Inferior parietal cortex (tissue), 1 donor: ENCODE measurements at regions not wholly inside any gene's neighbourhood (a gene's known extent, or its start where the extent isn't known, plus 50 kb on each side); places are given as distances from the start of the nearest gene placed in this dataset.

ENCODE experiments used
- DNase-seq: peaks from one replicate; pipeline ENCODE4 v3.0.0-alpha.2; 2016; ENCODE audit errors: extremely low spot score

DNA sequence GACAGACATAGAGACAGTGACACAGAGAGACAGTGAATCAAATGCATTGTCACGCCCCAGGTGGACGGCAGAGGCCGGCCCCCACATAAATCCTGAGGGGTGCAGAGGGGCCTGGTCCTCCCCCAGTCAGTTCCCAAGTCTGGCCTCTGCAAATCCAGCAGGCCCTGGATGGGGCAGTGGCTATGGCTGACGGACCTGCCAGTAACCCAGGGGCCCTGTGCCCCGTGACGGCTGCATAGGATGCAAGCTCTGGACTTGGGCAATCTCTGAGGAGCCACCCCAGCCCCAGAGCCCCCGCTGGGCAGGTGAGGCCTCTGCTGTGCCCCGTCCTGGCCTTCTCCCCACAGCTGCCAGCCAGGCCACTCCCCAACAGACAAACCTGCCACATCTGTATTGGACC is 204.5 kb downstream of the BRD1 start:
- no peak for DNase-seq

DNA sequence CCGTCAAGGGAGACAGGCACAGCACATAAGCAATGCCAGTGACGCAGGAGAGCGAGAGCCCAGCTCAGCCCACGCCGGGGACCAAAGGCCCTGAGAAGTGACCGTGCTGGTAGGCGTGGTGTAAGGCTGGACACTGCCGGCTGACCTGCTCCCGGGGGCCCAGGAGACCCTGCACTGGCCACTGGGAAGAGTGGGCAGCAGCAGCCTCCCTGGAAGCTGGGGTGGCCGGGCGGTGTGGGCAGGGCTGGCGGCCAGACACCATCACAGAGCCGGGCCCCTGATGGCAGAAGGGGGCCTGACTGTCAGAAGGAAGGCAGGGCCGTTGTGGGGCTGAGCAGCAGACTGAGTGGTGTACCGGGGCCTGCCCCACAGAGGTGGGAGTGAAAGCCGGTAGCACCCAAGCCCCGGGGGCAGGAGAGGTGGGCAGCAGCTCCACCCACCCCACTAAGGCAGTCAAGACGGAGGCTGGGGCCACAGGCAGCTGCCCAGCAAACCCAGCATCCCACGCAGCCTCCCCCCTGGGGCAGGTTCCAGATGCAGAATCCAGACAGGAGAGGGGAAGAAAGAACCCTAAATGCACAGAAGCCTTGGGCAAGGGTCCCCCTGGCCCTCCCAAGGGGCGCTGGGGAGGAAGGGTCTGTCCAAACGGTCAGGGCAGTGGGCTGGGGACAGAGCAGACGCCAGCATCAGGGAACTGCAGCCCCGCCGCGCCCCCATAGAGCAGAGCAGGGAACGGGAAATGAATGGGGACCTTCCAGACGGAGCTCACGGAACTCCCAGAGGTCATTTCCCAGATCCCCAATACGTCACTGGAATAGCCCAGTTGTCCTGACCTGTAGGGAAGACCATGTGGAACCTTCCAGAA is 205.2 kb downstream of the BRD1 start:
- DNase-seq, result no peak

GRCh38 chr22:49621601-49622210 is 206.0 kb downstream of the BRD1 start:
- no peak for DNase-seq

GRCh38 chr22:49620666-49621065 is 207.0 kb downstream of the BRD1 start:
- DNase-seq, result no peak

GRCh38 chr22:49620003-49620556 is 207.6 kb downstream of the BRD1 start:
- DNase-seq, result no peak

DNA sequence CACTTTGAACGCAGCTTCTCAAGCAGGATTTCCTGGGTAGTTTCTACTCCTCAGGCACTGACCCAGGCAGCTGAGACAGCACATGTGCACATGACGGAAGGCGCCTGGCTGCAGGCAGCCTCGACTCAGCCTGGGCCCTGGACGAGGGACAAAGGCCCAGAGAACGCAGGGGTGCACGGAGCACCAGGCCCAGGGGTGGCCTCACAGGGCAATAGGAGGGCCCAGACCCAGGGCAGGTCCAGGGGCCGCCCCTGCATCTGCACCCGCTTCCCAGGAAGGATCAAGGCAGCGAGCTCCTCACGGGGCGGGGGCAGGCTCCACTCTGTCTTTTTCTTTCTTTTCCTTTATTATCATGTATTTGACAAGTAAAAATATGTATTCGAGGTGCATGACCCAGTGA is 208.4 kb downstream of the BRD1 start:
- DNase-seq, result no peak

- DNase-seq, result no peak
Measured at GRCh38 chr22:49618677-49618953, 209.1 kb downstream of the BRD1 start.

DNA sequence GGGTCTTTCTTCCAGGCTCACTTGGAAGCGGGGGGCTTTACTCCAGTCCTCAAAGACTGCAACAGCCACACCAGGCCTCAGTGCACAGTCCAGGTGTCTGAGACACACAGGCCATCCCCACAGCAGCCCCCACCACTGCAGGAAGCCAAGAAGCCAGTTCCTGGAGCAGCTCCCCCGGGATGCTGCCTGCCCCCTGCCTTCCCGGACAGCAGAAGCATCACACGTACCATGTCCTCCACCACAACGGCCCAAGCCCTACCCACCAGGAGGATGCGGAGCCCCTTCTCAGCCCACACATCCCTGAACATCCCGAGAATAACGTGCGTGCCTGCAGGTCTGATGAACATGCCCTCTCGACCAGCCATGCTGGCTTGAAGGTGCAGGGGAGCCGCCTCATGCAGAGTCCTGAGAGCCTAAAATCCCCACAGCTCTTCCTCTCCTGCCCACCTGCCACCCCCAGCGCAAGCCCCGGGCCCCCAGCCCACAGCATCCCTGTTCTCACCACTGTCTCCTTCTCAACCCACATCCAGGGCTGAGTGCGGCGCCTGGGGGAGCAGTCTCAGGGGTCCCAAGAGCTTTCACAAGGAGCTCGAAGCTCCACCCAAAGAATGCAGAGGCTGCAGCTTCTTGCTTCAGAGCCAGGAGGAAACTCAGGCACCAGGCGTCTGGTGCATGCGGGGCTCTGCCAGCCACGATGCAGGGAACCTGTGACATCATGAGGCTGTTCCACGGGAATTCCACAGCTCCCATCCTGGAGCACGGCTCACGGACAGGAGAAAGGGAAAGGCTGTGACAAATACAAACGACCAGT is 209.6 kb downstream of the BRD1 start:
- no peak for DNase-seq

GRCh38 chr22:49617264-49617663 is 210.4 kb downstream of the BRD1 start:
- DNase-seq, result no peak

- no peak for DNase-seq
Measured at GRCh38 chr22:49616356-49617231, 211.1 kb downstream of the BRD1 start.

GRCh38 chr22:49614966-49615965 is 212.4 kb downstream of the BRD1 start:
- DNase-seq, result no peak

- no peak for DNase-seq
Measured at GRCh38 chr22:49613511-49614270, 214.0 kb downstream of the BRD1 start.

GRCh38 chr22:49613108-49613507 is 214.6 kb downstream of the BRD1 start:
- DNase-seq, result no peak

- DNase-seq, result no peak
Measured at GRCh38 chr22:49609207-49609876, 218.3 kb downstream of the BRD1 start.

- DNase-seq, result no peak
Measured at GRCh38 chr22:49608660-49609059, 219.0 kb downstream of the BRD1 start.

DNA sequence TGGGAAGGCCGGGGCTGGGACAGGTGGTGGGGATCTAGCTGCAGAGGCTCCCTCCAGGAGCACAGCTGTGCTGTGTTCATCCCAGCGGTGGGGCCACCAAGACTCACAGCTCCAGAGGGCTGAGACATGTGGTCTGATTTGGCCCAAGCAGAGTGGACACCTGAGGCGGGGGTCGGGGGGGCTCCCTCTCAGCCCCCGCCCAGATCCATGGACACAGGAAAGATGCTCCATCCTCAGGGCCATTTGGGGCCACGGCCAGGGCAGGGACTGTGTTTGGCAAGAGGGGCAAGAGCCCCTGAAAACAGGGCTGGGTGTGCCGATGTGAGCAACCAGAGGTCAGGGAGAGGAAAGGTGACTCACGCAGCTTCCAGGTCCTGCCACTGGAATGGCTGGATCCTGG is 219.4 kb downstream of the BRD1 start:
- DNase-seq, result no peak

- DNase-seq, result no peak
Measured at GRCh38 chr22:49607821-49608220, 219.9 kb downstream of the BRD1 start.

GRCh38 chr22:49606562-49607290 is 220.9 kb downstream of the BRD1 start:
- no peak for DNase-seq
